HG03135 (cell line): ENCODE measurements at regions not wholly inside any gene's neighbourhood (a gene's known extent, or its start where the extent isn't known, plus 50 kb on each side); places are given as distances from the start of the nearest gene placed in this dataset.

Source experiments
- ATAC-seq: cut with Tn5 transposase; IDR thresholded peaks from one replicate; pipeline ENCODE4 v1.9.1; 2021; ENCODE audit warnings: mild to moderate bottlenecking, moderate library complexity; ENCODE audit not compliant: unreplicated experiment

DNA sequence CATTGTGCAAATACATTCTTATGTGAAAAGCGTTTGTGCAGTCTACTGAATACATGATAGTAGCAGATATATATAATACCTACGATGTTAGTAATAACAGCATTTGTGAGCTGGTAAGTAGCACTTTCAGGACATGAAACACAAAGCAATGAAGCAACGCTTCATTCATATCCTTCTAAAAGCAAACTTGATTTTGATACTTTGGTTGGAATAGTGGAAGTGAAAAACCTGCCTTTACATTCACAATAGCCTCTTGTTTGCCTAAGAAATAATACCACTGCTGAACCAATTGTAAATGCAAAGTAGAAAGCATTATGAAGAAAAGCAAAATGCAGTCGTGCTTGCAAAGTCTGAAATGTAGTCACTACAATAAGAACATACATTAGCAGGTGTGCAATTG is 926.3 kb downstream of the FSTL5 start:
- ATAC-seq: no peak

DNA sequence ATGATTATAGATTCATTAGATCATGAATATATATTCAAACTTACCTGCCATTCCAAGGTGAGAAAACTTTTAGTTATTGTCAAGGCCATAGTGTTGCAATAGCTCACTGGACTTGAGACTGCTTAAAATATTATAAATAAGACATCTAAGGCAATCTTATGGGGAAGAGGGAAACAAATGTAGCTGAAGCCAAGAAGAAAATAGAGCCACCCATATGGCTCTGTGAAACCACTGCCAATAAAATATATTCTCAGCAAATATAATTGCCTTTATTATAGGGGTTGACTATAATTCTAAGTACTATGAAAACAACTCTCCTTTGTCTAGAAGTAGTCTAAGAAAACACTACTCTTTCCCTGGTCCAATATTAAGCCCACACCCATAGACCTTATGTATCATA is 938.5 kb downstream of the FSTL5 start:
- no peak for ATAC-seq

DNA sequence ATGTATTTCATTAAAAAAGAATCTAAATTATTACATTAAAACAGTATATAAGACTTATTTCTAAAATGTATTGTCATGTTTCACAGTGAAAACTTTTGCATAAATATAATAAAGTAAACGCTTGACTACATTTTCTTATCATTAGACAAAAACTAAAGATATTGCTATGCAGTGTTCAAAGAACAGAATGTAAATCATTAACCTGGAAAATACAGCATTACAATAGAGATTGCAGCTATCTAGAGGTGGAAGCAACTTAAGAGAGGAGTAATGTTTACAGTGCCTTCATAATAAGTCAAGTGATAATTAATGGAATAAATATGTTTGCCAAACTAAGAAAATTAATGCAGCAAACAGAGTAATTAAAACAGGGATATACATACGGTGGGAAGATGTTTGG is 940.9 kb downstream of the FSTL5 start:
- no peak for ATAC-seq

DNA sequence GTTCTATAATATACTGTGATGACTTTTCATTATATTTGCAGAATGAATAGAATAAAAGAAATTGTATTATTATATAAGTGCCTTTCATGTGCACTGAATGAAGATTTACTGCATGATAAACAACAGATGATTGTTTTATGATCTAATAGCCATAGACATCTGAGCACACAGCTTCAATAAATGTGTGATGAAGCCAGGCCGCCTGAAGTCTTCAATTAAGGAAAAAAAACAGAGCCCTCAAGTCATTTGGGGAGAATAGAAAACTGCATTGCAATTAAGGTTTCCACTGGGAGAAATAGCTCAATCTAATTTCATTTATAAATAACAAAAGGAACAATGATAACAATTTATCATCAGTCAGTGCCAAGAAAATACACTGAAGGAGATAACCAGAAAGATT is 955.2 kb downstream of the FSTL5 start:
- ATAC-seq: no peak

- no peak for ATAC-seq
These were observed 957.2 kb downstream of the FSTL5 start for GRCh38 chr4:161206528-161207080.

DNA sequence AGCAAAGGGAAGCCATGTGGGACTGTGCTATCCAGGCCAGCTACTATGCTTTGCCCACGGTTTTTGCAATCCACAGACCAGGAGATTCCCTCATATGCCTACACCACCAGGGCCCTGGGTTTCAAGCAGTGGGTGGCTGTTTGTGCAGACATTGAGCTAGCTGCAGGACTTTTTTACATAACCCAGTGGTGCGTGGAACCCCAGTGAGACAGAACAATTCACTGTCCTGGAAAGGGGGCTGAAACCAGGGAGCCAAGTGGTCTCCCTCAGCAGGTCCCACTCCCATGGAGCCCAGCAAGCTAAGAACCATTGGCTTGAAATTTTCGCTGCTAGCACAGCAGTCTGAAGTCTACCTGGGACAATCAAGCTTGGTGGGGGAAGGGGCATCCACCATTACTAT is 959.9 kb downstream of the FSTL5 start:
- no peak for ATAC-seq

DNA sequence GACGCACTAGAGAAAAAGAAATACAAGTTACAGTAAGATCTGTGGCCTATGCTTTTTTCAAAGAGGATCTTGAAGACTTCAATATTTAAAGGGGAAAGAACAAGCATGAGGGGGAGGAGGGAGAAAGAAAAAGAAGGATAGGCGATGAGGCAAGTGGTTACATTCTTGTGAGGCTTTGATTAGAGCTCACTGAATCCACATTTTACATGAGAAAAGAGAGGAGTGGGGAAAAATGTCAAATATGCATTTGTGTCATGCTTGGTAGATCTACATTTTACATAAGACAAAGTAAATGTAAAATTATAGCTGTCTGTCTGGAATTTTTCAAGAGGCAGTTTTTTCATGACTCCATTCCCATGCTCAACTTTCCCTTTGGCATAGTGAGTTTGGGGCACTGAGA is 965.9 kb downstream of the FSTL5 start:
- no peak for ATAC-seq

- ATAC-seq: no peak
These were observed 966.3 kb downstream of the FSTL5 start for GRCh38 chr4:161197474-161197873.

- no peak for ATAC-seq
These were observed 974.3 kb downstream of the FSTL5 start for GRCh38 chr4:161189286-161190134.

DNA sequence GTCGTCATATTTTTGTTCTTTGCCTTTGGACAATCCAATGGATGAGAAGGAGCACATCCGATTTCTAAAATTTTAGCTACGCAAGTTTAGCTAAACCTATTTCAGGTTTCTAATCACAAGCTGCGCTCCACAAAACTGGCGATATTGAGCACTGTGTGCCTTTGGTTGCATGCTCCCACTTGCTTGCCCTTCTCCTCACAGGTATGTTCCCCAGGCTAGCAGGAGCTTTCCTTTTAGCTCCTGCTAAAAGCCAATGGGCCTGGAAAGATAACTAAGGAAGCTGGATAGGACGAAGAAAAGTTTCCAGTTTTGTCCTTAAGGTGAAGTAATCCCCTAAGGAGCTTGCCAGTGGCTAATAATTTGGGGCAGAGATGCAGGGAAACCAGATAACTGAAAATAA is 975.2 kb downstream of the FSTL5 start:
- ATAC-seq: no peak

GRCh38 chr4:161187569-161187968 is 976.2 kb downstream of the FSTL5 start:
- ATAC-seq: no peak

DNA sequence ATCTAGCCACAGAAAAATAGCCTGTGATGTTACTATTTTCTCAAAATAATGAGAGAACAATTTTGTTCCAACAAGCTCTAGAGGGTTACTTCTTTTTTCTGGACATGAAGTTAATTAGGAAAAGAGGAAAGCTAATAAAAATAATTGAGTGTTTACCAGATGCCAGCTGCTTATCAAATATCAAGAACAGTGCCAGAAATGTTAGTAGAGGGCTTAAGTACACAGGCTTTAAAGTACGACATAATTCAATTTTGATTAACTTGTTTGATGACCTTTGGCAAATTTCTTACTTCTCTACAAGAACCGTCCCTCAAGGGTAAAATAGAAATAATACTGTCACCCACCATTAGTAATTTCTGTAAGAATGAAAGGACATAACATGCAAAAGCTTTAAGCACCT is 977.0 kb downstream of the FSTL5 start:
- no peak for ATAC-seq

DNA sequence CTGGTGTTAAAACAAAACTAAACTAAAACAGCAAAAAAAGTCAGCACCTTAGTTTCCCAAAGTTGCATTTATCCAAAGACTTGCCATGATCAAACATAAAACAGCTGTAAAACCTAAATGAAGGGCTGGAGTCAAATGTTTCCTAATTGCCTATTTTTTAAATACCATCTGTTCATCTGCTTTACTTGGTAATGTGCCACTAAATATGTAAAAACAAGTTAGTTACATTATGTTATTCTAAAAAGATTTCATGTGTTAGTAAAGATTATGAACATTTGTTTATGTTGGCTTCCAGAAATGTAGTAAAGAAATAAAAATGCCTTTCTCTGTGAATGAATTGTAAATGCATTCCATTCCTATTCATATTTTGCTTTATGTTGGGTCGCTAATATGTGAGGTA is 977.8 kb downstream of the FSTL5 start:
- no peak for ATAC-seq

- ATAC-seq: no peak
These were observed 980.1 kb downstream of the FSTL5 start for GRCh38 chr4:161183729-161184128.

- ATAC-seq: no peak
These were observed 980.9 kb downstream of the FSTL5 start for GRCh38 chr4:161182913-161183312.

GRCh38 chr4:161178310-161178709 is 985.5 kb downstream of the FSTL5 start:
- no peak for ATAC-seq

DNA sequence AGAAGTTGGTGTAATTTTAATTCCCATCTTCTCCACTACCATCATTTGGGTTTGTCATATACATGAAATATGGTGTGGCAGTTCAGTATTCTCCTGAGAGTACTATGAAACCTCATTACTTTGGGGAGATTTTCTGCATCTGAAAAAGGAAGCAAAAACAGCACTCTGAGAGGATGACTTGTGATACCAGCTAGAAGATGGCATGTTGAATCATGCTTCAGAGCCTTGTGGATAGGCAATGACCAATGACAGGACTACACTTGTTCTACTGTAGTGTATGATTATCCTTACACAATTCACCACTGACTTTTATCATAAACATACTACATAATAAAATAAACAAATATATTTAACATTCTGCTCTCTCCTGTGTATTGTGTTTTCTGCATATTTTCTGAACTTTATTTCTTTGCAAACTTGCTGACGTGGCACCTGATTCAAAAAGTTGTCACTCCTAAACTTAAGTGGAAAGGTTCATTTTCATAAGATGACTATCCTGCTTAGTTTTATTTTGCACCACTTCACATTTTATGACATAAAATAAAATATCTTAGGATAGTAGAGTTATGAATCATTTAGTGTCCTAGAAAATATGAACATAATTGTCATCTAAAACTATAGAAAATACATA is 991.3 kb downstream of the FSTL5 start:
- ATAC-seq: no peak

GRCh38 chr4:161167539-161167938 is 996.3 kb downstream of the FSTL5 start:
- no peak for ATAC-seq

DNA sequence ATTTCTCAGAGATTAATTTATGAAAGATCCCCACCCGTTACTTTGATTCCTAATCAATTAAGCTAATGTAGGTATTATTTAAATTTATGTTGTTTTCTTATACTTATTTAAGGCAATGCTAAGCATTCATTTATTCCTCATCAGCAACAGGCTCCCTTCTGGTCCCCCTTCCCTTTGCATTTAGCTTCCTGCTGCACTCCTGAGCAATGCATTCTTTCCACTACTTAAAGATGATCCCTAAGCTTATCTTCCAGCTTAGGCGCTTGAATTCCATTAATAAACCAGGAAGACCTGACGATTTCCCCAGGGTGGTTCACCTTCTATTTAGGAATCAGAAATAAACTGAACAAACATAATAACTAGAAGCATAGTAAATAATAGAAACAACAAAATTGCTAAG is 1003.1 kb downstream of the FSTL5 start:
- no peak for ATAC-seq

- no peak for ATAC-seq
These were observed 1015.7 kb downstream of the FSTL5 start for GRCh38 chr4:161148051-161148450.

DNA sequence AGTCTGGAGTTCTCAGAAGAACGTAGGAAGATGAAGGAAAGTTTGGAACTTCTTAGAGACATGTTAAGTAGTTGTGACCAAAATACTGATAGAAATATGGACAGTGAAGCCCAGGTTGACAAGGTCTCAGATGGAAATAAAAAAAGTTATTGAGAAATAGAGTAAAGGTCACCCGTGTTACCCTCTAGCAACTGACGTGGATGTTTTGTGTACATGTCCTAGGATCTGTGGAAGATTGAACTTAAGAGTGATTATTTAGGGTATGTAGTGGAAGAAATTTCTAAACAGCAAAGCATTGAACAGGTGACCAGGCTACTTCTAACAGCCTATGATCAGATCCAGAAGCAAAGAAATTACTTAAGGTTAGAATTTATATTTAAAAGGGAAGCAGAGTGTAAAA is 1020.4 kb downstream of the FSTL5 start:
- ATAC-seq: no peak

DNA sequence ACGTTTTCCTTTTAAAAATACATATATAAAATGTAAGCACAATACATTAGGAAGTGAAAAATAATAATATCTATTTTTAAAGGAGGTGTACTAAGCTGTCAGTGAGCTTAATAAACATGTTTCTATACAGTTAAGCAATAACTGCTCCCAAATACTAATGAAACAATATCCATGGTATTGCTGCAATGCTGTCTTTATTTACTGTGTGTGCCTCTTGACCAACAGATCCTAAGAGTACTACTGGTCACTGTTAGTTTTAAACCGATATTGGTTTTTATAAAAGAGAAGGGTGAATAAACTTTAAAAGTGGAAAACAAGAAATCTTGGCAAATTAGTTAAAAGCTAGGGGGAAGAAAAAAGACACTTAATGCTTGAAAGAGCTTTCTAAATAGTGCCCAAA is 1029.0 kb downstream of the FSTL5 start:
- no peak for ATAC-seq
